A549 (cell line): ENCODE measurements at regions not wholly inside any gene's neighbourhood (a gene's known extent, or its start where the extent isn't known, plus 50 kb on each side); places are given as distances from the start of the nearest gene placed in this dataset.

Experiments used
- BHLHE40 ChIP-seq: IDR thresholded peaks from 2 replicates; pipeline ENCODE4 v1.6.1; 2012; ENCODE audit warnings: low read depth, low read length, inconsistent platforms
- CEBPB ChIP-seq, 2 experiments: fragments of >200 bp in 1 of 2; sonication (Bioruptor Twin) in 1 of 2; formaldehyde crosslinking in 1 of 2; IDR thresholded peaks; 2 replicates each; pipeline ENCODE4 v1.6.1; 2012 to 2016
- CTCF ChIP-seq: fragments of >200 bp; sonication (Bioruptor Twin); formaldehyde crosslinking; IDR thresholded peaks from 3 replicates; pipeline ENCODE4 v1.5.1; 2016
- ESRRA ChIP-seq: fragments of 150-350 bp; IDR thresholded peaks from 2 replicates; pipeline ENCODE4 v1.6.1; 2014; ENCODE audit warnings: mild to moderate bottlenecking, low read length, borderline replicate concordance
- MAX ChIP-seq: IDR thresholded peaks from 2 replicates; pipeline ENCODE4 v1.6.1; 2012
- RAD21 ChIP-seq, 2 experiments: fragments of >200 bp in 1 of 2; sonication (Bioruptor Twin) in 1 of 2; formaldehyde crosslinking in 1 of 2; IDR thresholded peaks in 1 of 2; conservative IDR thresholded peaks in 1 of 2; 2 replicates in 1 of 2; 3 replicates in 1 of 2; pipeline ENCODE4 v1.6.1; 2012 to 2018; ENCODE audit warnings: inconsistent platforms in 1 of 2
- RCOR1 ChIP-seq: fragments of 150-350 bp; IDR thresholded peaks from 2 replicates; pipeline ENCODE4 v1.6.1; 2014; ENCODE audit warnings: antibody characterized with exemption, low read length, low read depth
- RFX5 ChIP-seq: fragments of 450-650 bp; IDR thresholded peaks from 2 replicates; pipeline ENCODE4 v1.7.1; 2014; ENCODE audit warnings: antibody characterized with exemption, mild to moderate bottlenecking, moderate library complexity
- USF2 ChIP-seq: fragments of 450-650 bp; IDR thresholded peaks from 2 replicates; pipeline ENCODE4 v1.6.1; 2014; ENCODE audit warnings: antibody characterized with exemption
- ZFP36 ChIP-seq: fragments of 450-650 bp; IDR thresholded peaks from 2 replicates; pipeline ENCODE4 v1.6.1; 2014; ENCODE audit warnings: borderline replicate concordance; ENCODE audit not compliant: partially characterized antibody

GRCh38 chr12:42936991-42937390 is 347.4 kb upstream of the PRICKLE1 start:
- TF ChIP-seq RAD21 (conservative IDR thresholded peaks at IDR 0.05 in 1 of 2, IDR thresholded peaks at IDR 0.05 in 1 of 2) (no peak), ZFP36 (no peak), RFX5 (no peak), CEBPB (IDR thresholded peaks at IDR 0.05) (no peak), CTCF (no peak), BHLHE40 (no peak), ESRRA (no peak), USF2 (no peak), MAX (no peak), RCOR1 (no peak)
